Hepatocyte (in vitro differentiated cells): ENCODE measurements at regions not wholly inside any gene's neighbourhood (a gene's known extent, or its start where the extent isn't known, plus 50 kb on each side); places are given as distances from the start of the nearest gene placed in this dataset.
A peak's percentile ranks its signal among the peaks of the same experiment; 100 is the strongest.

Experiments
- DNase-seq: peaks from one replicate; pipeline ENCODE4 v3.0.0-alpha.2; 2016; ENCODE audit warnings: low spot score
- H2AFZ ChIP-seq: fragments of 200-600 bp; sonication (generic); 2 replicates; pipeline ENCODE4 v1.6.0; 2016; ENCODE audit warnings: antibody characterized with exemption, mild to moderate bottlenecking
- H3K27ac ChIP-seq: fragments of 200-600 bp; sonication (generic); 2 replicates; pipeline ENCODE4 v1.5.1; 2016; ENCODE audit warnings: mild to moderate bottlenecking
- H3K27me3 ChIP-seq: fragments of 200-600 bp; sonication (generic); 2 replicates; pipeline ENCODE4 v1.6.1; 2016
- H3K36me3 ChIP-seq: fragments of 200-600 bp; sonication (generic); replicated peaks from 2 replicates; pipeline ENCODE4 v1.5.1; 2016; ENCODE audit warnings: low read depth; ENCODE audit not compliant: insufficient read depth
- H3K4me1 ChIP-seq: fragments of 200-600 bp; sonication (generic); 2 replicates; pipeline ENCODE4 v1.5.1; 2016; ENCODE audit warnings: mild to moderate bottlenecking, moderate library complexity; ENCODE audit not compliant: insufficient read depth
- H3K4me2 ChIP-seq: fragments of 200-600 bp; sonication (generic); 2 replicates; pipeline ENCODE4 v1.6.0; 2016
- H3K4me3 ChIP-seq: fragments of 200-600 bp; sonication (generic); 2 replicates; pipeline ENCODE4 v1.5.1; 2016; ENCODE audit warnings: mild to moderate bottlenecking
- H3K79me2 ChIP-seq: fragments of 200-600 bp; sonication (generic); 2 replicates; pipeline ENCODE4 v1.6.0; 2017; ENCODE audit warnings: mild to moderate bottlenecking
- H3K9me2 ChIP-seq: fragments of 200-600 bp; sonication (generic); replicated peaks from 2 replicates; pipeline ENCODE4 v1.6.0; 2017; ENCODE audit warnings: mild to moderate bottlenecking; ENCODE audit not compliant: insufficient read depth
- H3K9me3 ChIP-seq: fragments of 200-600 bp; sonication (generic); 2 replicates; pipeline ENCODE4 v1.5.1; 2016; ENCODE audit warnings: low read depth, mild to moderate bottlenecking
- H4K20me1 ChIP-seq: fragments of 200-600 bp; sonication (generic); 2 replicates; pipeline ENCODE4 v1.6.0; 2016; ENCODE audit warnings: mild to moderate bottlenecking; ENCODE audit not compliant: insufficient read depth, poor library complexity, severe bottlenecking
- CTCF ChIP-seq: fragments of 200-600 bp; sonication (generic); IDR thresholded peaks from 2 replicates; pipeline ENCODE4 v1.5.1; 2016; ENCODE audit warnings: antibody characterized with exemption, mild to moderate bottlenecking; ENCODE audit not compliant: poor library complexity
- EZH2 ChIP-seq: fragments of 200-600 bp; sonication (generic); IDR thresholded peaks from 2 replicates; pipeline ENCODE4 v1.6.1; 2016; ENCODE audit warnings: antibody characterized with exemption, mild to moderate bottlenecking, borderline replicate concordance
- EZH2phosphoT487 ChIP-seq: fragments of 200-600 bp; sonication (generic); IDR thresholded peaks from one replicate; pipeline ENCODE4 v1.6.1; 2018; ENCODE audit warnings: antibody characterized with exemption, mild to moderate bottlenecking, low read depth, moderate library complexity; ENCODE audit not compliant: unreplicated experiment, severe bottlenecking
- WGBS: methylation state at CpG from one replicate; pipeline ENCODE4 v1.1.6; 2016; ENCODE audit warnings: low lambda C conversion rate; ENCODE audit errors: missing lambda C conversion rate; 5-methylcytosine and 5-hydroxymethylcytosine counted together

GRCh38 chr5:92946546-92946945 is 634.5 kb downstream of the NR2F1-AS1 start:
- no peak overlapping the region for H3K4me2 ChIP-seq

GRCh38 chr5:92945605-92946097 is 635.4 kb downstream of the NR2F1-AS1 start:
- DNase-seq = no peak

More at GRCh38 chr5:92946546-92946945, 634.5 kb downstream of the NR2F1-AS1 start:
- peaks cover 11% of the 10 kb centered on the region for H3K4me1 ChIP-seq
- H3K27me3 ChIP-seq = no peaks in the 10 kb centered on the region
- H3K9me3 ChIP-seq = peaks cover 6% of the 10 kb centered on the region
- no peaks in the 10 kb centered on the region for H4K20me1 ChIP-seq
- no peak overlapping the region for H2AFZ ChIP-seq
- WGBS = 96% methylated on average over 8 of the region's 8 CpGs
- no peak for TF ChIP-seq CTCF
- TF ChIP-seq EZH2 = no peak
- no peak for TF ChIP-seq EZH2phosphoT487
- no peak for DNase-seq
- H3K9me2 ChIP-seq = no peaks in the 10 kb centered on the region
- H3K36me3 ChIP-seq = no peaks in the 10 kb centered on the region
- H3K27ac ChIP-seq = no peak overlapping the region
- H3K4me3 ChIP-seq = no peak overlapping the region
- no peaks in the 10 kb centered on the region for H3K79me2 ChIP-seq

GRCh38 chr5:92944903-92945604 is 636.0 kb downstream of the NR2F1-AS1 start:
- H3K27ac ChIP-seq = no peak overlapping the region
- TF ChIP-seq CTCF (no peak), EZH2 (no peak), EZH2phosphoT487 (no peak)
- 67% methylated on average over 3 of the region's 3 CpGs for WGBS
- no peaks in the 10 kb centered on the region for H4K20me1 ChIP-seq
- no peak overlapping the region for H2AFZ ChIP-seq
- no peaks in the 10 kb centered on the region for H3K79me2 ChIP-seq
- DNase-seq = no peak
- H3K4me3 ChIP-seq = no peak overlapping the region
- H3K36me3 ChIP-seq = no peaks in the 10 kb centered on the region
- H3K4me1 ChIP-seq = peaks cover 11% of the 10 kb centered on the region
- no peaks in the 10 kb centered on the region for H3K9me2 ChIP-seq
- H3K9me3 ChIP-seq = peaks cover 6% of the 10 kb centered on the region
- no peaks in the 10 kb centered on the region for H3K27me3 ChIP-seq
- H3K4me2 ChIP-seq = peak overlapping the region; percentile 19

More at GRCh38 chr5:92945605-92946097, 635.4 kb downstream of the NR2F1-AS1 start:
- H3K9me3 ChIP-seq = peaks cover 6% of the 10 kb centered on the region
- H4K20me1 ChIP-seq = no peaks in the 10 kb centered on the region
- no peaks in the 10 kb centered on the region for H3K36me3 ChIP-seq
- peaks cover 11% of the 10 kb centered on the region for H3K4me1 ChIP-seq
- H3K79me2 ChIP-seq = no peaks in the 10 kb centered on the region
- no peak overlapping the region for H3K4me3 ChIP-seq
- H3K9me2 ChIP-seq = no peaks in the 10 kb centered on the region
- H3K4me2 ChIP-seq = peak overlapping the region; percentile 19
- H3K27ac ChIP-seq = no peak overlapping the region
- no peak overlapping the region for H2AFZ ChIP-seq
- no peak for TF ChIP-seq CTCF
- TF ChIP-seq EZH2phosphoT487 = no peak
- no peak for TF ChIP-seq EZH2
- H3K27me3 ChIP-seq = no peaks in the 10 kb centered on the region
